ENCODE measurements at regions not wholly inside any gene's neighbourhood (a gene's known extent, or its start where the extent isn't known, plus 50 kb on each side); places are given as distances from the start of the nearest gene placed in this dataset.

- no peak for TF ChIP-seq CTCF (optimal IDR thresholded peaks at IDR 0.05 in 1 of 3, IDR thresholded peaks at IDR 0.05 in 1 of 3, conservative IDR thresholded peaks at IDR 0.05 in 1 of 3; ENCODE audit: extremely low read depth in 1 of 3, insufficient read depth in 2 of 3, low read length in 3 of 3)
- no peak for TF ChIP-seq EZH2 (IDR thresholded peaks at IDR 0.05; ENCODE audit: low read length)
These were observed 856.1 kb downstream of the TECRL start for GRCh38 chr4:63553123-63553522.

Data from keratinocyte (primary cell).